ENCODE measurements at regions not wholly inside any gene's neighbourhood (a gene's known extent, or its start where the extent isn't known, plus 50 kb on each side); places are given as distances from the start of the nearest gene placed in this dataset.

GRCh38 chr11:70501051-70501901 lies 102.9 kb downstream of the CTTN start:
- TF ChIP-seq JUNB (IDR thresholded peaks at IDR 0.05; ENCODE audit: unreplicated experiment) (no peak), EZH2 (IDR thresholded peaks at IDR 0.05; ENCODE audit: low read depth, unreplicated experiment) (no peak), CTCF (conservative IDR thresholded peaks at IDR 0.05; ENCODE audit: low read depth in 2 of 2) (no peak), POLR2AphosphoS5 (IDR thresholded peaks at IDR 0.05; ENCODE audit: low read depth) (no peak), CREB1 (CRISPR knock-in tag; IDR thresholded peaks at IDR 0.05; ENCODE audit: low read depth) (no peak), REST (IDR thresholded peaks at IDR 0.05; ENCODE audit: unreplicated experiment) (no peak), EZH2phosphoT487 (IDR thresholded peaks at IDR 0.05; ENCODE audit: unreplicated experiment) (no peak), ZNF114 (CRISPR knock-in tag; IDR thresholded peaks at IDR 0.05) (no peak), ZNF331 (CRISPR knock-in tag; IDR thresholded peaks at IDR 0.05; ENCODE audit: low read depth) (no peak), ETS1 (IDR thresholded peaks at IDR 0.05) (no peak), STAT1 (IDR thresholded peaks at IDR 0.05; ENCODE audit: unreplicated experiment) (no peak), NANOG (IDR thresholded peaks at IDR 0.05; ENCODE audit: borderline replicate concordance) (no peak), ZNF462 (CRISPR knock-in tag; IDR thresholded peaks at IDR 0.05) (no peak)

All from GM23338 (cell line).